GM21786 (cell line): ENCODE measurements at regions not wholly inside any gene's neighbourhood (a gene's known extent, or its start where the extent isn't known, plus 50 kb on each side); places are given as distances from the start of the nearest gene placed in this dataset.
"Not testable (repeated sequence)": the region's sequence is repeated elsewhere in the genome, so short reads cannot be mapped to it uniquely, and the experiment has no call there.

Experiments used
- ATAC-seq: cut with Tn5 transposase; IDR thresholded peaks from one replicate; pipeline ENCODE4 v1.9.1; 2021; ENCODE audit not compliant: unreplicated experiment

GRCh38 chr1:47593013-47593568, 155.2 kb downstream of the FOXD2 start:
- no peak for ATAC-seq

- ATAC-seq, result no peak
Measured at GRCh38 chr1:47593598-47594285, 155.9 kb downstream of the FOXD2 start.

- ATAC-seq, result no peak
Measured at GRCh38 chr1:47594627-47595026, 156.8 kb downstream of the FOXD2 start.

GRCh38 chr1:47596328-47596727, 158.5 kb downstream of the FOXD2 start:
- ATAC-seq, result no peak

GRCh38 chr1:47598357-47598756, 160.5 kb downstream of the FOXD2 start:
- no peak for ATAC-seq

GRCh38 chr1:47599777-47600176, 161.9 kb downstream of the FOXD2 start:
- ATAC-seq, result no peak

DNA sequence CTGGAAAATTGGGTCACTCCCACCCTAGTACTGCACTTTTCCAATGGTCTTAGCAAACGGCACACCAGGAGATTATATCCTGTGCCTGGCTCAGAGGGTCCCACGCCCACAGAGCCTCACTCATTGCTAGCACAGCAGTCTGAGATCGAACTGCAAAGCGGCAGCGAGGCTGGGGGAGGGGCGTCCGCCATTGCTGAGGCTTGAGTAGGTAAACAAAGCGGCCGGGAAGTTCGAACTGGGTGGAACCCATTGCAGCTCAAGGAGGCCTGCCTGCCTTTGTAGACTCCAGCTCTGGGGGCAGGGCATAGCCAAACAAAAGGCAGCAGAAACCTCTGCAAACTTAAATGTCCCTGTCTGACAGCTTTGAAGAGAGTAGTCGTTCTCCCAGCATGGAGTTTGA, 164.6 kb downstream of the FOXD2 start:
- ATAC-seq, result not testable (repeated sequence)

- ATAC-seq, result not testable (repeated sequence)
Measured at GRCh38 chr1:47604869-47605268, 167.0 kb downstream of the FOXD2 start.

GRCh38 chr1:47608296-47608875, 170.5 kb downstream of the FOXD2 start:
- no peak for ATAC-seq

DNA sequence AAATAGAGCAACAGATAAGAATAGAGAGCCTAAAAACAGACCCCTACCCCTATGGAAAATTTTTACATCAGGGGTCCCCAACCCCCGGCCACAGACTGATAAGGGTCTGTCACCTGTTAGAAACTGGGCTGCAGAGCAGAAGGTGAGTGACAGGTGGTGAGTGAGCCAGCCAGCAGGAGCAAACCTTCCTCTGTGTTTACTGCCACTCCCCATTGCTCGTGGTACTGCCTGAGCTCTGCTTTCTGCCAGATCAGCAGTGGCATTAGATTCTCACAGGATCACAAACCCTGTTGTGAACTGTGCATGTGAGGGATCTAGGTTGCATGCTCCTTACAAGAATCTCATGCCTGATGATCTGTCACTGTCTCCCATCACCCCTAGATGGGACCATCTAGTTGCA, 174.1 kb downstream of the FOXD2 start:
- no peak for ATAC-seq

GRCh38 chr1:47612819-47613218, 175.0 kb downstream of the FOXD2 start:
- ATAC-seq, result no peak

DNA sequence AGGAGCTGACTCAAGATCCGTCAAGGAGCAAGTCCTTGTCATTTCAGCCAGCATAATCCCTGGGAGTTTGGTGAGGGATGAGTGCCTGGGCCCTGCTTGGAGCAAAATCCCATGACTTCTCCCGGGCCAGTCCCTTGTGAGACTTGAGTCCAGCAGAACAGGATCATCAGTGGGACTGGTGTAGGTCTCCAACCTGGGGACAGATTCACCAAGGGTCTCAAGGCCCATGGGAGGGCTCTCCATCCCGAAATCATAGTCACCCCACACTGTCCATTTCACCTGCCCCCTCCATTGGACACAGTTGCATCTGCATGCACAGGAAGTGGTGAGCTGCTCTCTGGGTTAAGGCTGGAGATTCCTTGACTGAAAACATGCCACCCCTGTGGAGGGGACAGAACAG, 178.2 kb downstream of the FOXD2 start:
- ATAC-seq, result no peak

DNA sequence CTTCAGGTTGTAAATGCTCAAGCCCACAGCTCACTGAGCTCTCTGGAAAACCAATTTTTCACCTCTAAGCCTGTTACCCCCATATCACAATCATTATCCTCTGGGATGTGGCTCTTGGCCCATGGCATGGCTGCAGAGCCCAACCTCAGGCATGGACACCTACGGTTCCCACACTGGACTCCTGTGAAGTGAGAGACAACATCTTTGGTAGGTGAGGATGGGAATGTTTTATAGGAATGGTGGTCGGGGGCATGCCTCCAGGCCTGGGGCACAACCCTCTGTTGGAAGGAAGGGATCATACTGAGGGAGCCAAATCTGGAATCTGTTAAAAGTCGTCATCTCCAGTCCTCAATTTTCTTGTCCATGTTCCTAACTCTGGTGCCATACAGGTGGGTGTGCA, 179.1 kb downstream of the FOXD2 start:
- ATAC-seq, result no peak

GRCh38 chr1:47617381-47618221, 179.8 kb downstream of the FOXD2 start:
- no peak for ATAC-seq

GRCh38 chr1:47618222-47618720, 180.4 kb downstream of the FOXD2 start:
- ATAC-seq, result no peak

DNA sequence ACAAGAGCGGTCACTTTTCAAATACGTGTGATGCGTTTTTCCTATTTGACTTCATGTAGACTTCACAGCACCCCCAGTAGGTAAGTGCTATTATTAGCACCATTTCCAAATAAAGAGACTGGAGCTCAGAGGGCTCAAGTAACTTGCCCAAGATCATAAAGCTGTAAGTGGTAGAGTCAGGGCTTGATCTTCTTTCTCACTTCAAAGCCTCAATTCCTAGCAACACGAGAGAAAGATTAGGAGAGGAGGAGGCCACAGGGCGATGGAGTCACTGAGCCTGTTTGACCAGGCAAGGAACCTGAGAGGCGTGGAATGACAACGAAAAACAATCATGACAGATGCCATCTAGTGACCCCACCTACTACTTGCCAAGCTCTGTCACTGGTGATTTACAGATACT, 181.0 kb downstream of the FOXD2 start:
- ATAC-seq, result no peak

- no peak for ATAC-seq
Measured at GRCh38 chr1:47621483-47621882, 183.6 kb downstream of the FOXD2 start.

- ATAC-seq, result no peak
Measured at GRCh38 chr1:47621977-47622376, 184.1 kb downstream of the FOXD2 start.

DNA sequence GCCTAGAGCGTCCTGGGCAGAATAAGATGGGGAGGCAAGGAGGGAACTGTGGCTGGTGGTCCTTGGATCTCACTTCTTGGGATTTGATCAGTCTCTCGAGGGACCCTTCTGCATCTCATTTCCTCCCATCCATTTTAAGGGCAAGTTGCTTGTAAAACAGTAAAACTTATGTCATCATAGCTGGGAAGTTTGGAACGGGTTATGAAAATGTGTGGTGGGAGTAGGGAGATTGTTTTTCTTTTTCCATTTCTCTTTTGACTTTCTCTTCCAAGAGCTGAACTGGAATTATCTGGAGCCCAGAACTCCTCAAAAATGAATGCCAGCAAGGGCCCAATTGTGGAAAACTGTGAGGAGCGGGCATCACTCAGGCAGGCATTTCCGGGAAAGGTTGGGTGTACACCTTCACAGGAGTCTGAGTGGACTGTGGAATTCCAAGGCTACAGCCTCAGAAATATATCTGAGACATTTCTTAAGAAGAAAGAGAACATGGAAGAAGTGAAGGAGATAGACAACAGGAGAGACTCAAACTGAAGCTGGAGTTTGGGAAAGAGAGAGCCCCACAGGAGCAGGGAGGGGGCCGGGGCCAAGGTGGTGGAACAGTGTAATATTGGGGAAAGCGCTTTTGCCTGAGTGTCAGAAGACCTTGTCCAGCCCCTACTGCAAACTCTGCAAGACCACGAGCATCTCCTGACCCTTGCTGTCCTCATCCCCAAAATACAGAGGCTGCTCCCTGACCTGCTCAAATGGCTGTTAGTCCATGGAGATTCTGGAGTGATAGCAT, 185.1 kb downstream of the FOXD2 start:
- ATAC-seq, result no peak

- no peak for ATAC-seq
Measured at GRCh38 chr1:47623557-47623940, 185.7 kb downstream of the FOXD2 start.

DNA sequence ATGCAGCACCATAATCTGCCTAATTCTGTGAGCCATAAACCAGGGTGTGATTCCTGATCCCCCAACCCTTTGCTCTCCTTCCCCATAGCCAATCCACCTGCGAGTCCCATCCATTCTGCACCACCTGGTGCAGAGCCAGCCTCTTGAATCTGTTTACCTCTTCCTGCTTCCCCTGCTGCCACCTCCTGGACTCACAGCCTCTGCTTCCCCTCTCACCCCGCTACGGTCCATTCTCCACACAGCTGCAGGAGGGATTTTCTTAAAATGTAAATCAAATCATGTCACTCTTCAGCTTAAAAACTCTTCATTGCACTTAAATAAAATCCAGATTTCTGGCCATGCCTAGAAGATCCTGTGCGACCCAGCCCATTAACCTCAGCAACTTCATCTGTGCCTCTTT, 186.7 kb downstream of the FOXD2 start:
- ATAC-seq, result no peak
